Stomach (tissue), 4 donors: ENCODE measurements at regions not wholly inside any gene's neighbourhood (a gene's known extent, or its start where the extent isn't known, plus 50 kb on each side); places are given as distances from the start of the nearest gene placed in this dataset.
"Not testable (repeated sequence)": the region's sequence is repeated elsewhere in the genome, so short reads cannot be mapped to it uniquely, and the experiment has no call there.

Experiments
- CTCF ChIP-seq, 7 experiments: fragments of 450-650 bp in 4 of 7; fragments of 200-600 bp in 3 of 7; sonication (generic) in 3 of 7; IDR thresholded peaks; one replicate each; pipeline ENCODE4 v1.5.1; 2016 to 2019; ENCODE audit warnings: antibody characterized with exemption in 7 of 7, control low read depth in 2 of 7, mild to moderate bottlenecking in 1 of 7
- POLR2A ChIP-seq, 4 donors: fragments of 450-650 bp; IDR thresholded peaks; one replicate each; pipeline ENCODE4 v1.6.1; 2016; ENCODE audit warnings: antibody characterized with exemption in 4 of 4, control low read depth in 2 of 4, mild to moderate bottlenecking in 1 of 4, moderate library complexity in 1 of 4
- POLR2AphosphoS5 ChIP-seq, 3 donors: sonication (generic); formaldehyde crosslinking; IDR thresholded peaks; one replicate each; pipeline ENCODE4 v1.6.1; 2016; ENCODE audit warnings: antibody characterized with exemption in 3 of 3

GRCh38 chr2:64925930-64926722 is 63.1 kb upstream of the SLC1A4 start:
- not testable (repeated sequence) for TF ChIP-seq CTCF, POLR2AphosphoS5, POLR2A (IDR thresholded peaks at IDR 0.05)
